ENCODE measurements at regions not wholly inside any gene's neighbourhood (a gene's known extent, or its start where the extent isn't known, plus 50 kb on each side); places are given as distances from the start of the nearest gene placed in this dataset.

GRCh38 chr14:94970941-94971730 lies 186.2 kb downstream of the DICER1 start:
- no peak for TF ChIP-seq CTCF (IDR thresholded peaks at IDR 0.05)
- TF ChIP-seq POLR2AphosphoS5 (IDR thresholded peaks at IDR 0.05; ENCODE audit: low read depth, low read length), result no peak
- TF ChIP-seq TCF7L2 (IDR thresholded peaks at IDR 0.05; ENCODE audit: low read depth, low read length), result no peak
- no peak for TF ChIP-seq REST (IDR thresholded peaks at IDR 0.05; ENCODE audit: insufficient read depth in 1 of 2, low read depth in 2 of 2, low read length in 1 of 2)
- no peak for TF ChIP-seq SIN3A (IDR thresholded peaks at IDR 0.05; ENCODE audit: borderline replicate concordance, insufficient read depth, low read depth, low read length)
